Left ventricle myocardium inferior (tissue), 1 donor: ENCODE measurements at regions not wholly inside any gene's neighbourhood (a gene's known extent, or its start where the extent isn't known, plus 50 kb on each side); places are given as distances from the start of the nearest gene placed in this dataset.

ENCODE experiments used
- DNase-seq: peaks from one replicate; pipeline ENCODE4 v3.0.0-alpha.2; 2020
- H3K27ac ChIP-seq: fragments of 200-600 bp; replicated peaks from 2 replicates; pipeline ENCODE4 v1.8.0; 2021
- H3K27me3 ChIP-seq: fragments of 200-600 bp; 2 replicates; pipeline ENCODE4 v1.8.0; 2021; ENCODE audit warnings: low read depth
- H3K36me3 ChIP-seq: fragments of 200-600 bp; 2 replicates; pipeline ENCODE4 v1.8.0; 2021
- H3K4me1 ChIP-seq: fragments of 200-600 bp; 2 replicates; pipeline ENCODE4 v1.8.0; 2021
- H3K4me3 ChIP-seq: fragments of 200-600 bp; 2 replicates; pipeline ENCODE4 v1.8.0; 2021; ENCODE audit warnings: mild to moderate bottlenecking, moderate library complexity
- H3K9me3 ChIP-seq: fragments of 200-600 bp; replicated peaks from 2 replicates; pipeline ENCODE4 v1.8.0; 2021
- intact Hi-C: fragments of 100-400 bp; cut with micrococcal nuclease; formaldehyde crosslinking; loops from one replicate; pipeline ENCODE4 v1.11.0; 2022
- TF ChIP-seq, protein P1 (sequence below): fragments of 200-600 bp; IDR thresholded peaks from 2 replicates; pipeline ENCODE4 v1.8.0; 2021; ENCODE audit warnings: antibody characterized with exemption, mild to moderate bottlenecking, borderline replicate concordance
- donor health status: DM: no; HTN: yes; CAD: no; lungs with severe emphysema.

DNA sequence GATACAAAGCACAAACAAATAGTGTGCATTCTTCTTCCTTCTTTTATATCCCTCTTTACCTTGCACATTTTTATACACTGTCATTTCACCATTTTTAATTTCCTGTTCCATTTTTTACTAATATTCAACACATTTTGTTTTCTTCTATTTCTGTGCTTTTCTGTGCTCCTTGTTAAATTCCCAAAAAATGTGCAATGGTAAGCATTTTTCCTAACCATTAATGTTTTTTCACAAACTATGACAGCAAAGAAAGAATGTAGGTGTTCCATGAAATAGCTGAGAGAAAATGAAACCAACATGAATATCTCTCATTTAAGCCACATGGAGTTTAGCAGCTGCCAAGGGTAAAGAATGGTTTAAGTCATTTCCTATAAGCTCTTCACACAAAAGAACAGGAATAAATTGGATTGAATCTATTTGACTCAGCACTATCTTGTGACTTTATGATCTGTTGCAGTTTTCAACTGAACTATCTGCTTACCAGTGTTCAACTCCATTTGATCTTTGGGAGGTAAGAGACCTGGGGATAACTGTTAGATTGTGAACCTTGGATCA lies 145.7 kb upstream of the CDH19 start:
- intact Hi-C loops, result no loop called here
- TF ChIP-seq, protein P1, sequence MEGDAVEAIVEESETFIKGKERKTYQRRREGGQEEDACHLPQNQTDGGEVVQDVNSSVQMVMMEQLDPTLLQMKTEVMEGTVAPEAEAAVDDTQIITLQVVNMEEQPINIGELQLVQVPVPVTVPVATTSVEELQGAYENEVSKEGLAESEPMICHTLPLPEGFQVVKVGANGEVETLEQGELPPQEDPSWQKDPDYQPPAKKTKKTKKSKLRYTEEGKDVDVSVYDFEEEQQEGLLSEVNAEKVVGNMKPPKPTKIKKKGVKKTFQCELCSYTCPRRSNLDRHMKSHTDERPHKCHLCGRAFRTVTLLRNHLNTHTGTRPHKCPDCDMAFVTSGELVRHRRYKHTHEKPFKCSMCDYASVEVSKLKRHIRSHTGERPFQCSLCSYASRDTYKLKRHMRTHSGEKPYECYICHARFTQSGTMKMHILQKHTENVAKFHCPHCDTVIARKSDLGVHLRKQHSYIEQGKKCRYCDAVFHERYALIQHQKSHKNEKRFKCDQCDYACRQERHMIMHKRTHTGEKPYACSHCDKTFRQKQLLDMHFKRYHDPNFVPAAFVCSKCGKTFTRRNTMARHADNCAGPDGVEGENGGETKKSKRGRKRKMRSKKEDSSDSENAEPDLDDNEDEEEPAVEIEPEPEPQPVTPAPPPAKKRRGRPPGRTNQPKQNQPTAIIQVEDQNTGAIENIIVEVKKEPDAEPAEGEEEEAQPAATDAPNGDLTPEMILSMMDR, result no peak
- no peak for DNase-seq
- H3K4me3 ChIP-seq, result no peak overlapping the region
- H3K36me3 ChIP-seq, result no peaks in the 10 kb centered on the region
- H3K4me1 ChIP-seq, result no peaks in the 10 kb centered on the region
- no peaks in the 10 kb centered on the region for H3K27me3 ChIP-seq
- H3K9me3 ChIP-seq, result no peaks in the 10 kb centered on the region
- no peak overlapping the region for H3K27ac ChIP-seq

DNA sequence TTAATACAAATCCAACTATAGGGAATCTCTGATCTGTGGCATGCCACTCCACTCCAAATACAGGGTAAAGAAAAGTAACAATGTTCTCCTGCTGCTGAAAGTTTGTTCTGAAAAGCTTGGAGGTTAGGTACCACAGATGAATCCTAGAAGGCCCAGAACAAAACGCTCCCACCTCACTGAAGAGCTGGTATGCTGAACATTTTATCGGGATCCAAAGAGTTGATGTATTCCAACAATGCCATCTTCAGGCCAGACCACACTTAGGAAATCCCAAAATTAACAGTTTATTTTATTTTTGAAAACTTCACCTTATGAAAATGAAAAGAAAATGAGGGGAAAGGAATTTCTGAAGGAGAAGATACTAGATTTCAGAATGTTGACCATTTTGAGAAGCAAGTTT lies 145.1 kb upstream of the CDH19 start:
- H3K27me3 ChIP-seq, result no peaks in the 10 kb centered on the region
- DNase-seq, result no peak
- no peak overlapping the region for H3K27ac ChIP-seq
- no peak overlapping the region for H3K4me3 ChIP-seq
- H3K4me1 ChIP-seq, result no peaks in the 10 kb centered on the region
- no peaks in the 10 kb centered on the region for H3K36me3 ChIP-seq
- TF ChIP-seq, protein P1, result peak; percentile 31
- intact Hi-C loops, result no loop called here
- H3K9me3 ChIP-seq, result no peaks in the 10 kb centered on the region

DNA sequence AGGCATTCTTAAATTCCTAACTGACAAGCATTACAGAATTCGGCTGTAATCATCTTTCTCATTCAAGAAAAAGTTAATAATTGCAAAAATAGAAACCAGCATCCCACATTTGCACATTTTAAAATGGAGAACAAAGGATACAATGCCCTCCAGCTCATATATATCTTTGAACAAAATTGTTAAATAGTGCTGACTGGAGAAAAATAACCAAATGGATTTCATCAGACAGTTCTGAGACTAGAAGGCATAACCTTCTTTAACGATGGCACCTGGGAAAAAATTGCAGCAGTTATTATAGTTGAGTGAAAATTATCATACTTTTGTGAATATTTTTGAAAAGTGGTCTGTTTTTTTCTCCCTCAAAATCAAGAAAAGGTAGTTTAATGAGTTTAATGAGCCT lies 138.9 kb upstream of the CDH19 start:
- intact Hi-C loops, result no loop called here
- TF ChIP-seq, protein P1, result no peak
- DNase-seq, result no peak
- Histone ChIP-seq H3K4me1 (no peaks in the 10 kb centered on the region), H3K27me3 (no peaks in the 10 kb centered on the region), H3K9me3 (peaks cover 4% of the 10 kb centered on the region), H3K36me3 (no peaks in the 10 kb centered on the region), H3K27ac (peak overlapping the region; percentile 19), H3K4me3 (no peak overlapping the region)

DNA sequence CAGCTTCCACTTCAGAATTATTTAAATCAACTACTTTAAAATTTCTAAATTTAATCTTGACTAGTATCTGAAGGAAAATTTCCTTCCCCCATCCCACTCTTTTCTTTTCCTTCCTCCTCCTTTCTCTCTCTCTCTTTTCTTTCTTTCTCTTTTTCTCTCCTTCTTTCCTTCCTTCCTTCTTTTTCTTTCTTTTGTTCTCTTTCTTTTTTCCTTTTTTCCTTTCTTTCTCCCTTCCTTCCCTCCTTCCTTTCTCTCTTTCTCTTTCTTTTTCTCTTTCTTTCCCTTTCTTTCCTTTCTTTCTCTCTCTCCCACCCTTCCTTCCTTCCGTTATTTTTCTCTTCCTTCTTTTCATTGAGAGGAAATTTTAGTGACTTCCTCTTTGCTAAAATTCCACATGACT lies 132.0 kb upstream of the CDH19 start:
- Histone ChIP-seq H3K27ac (no peak overlapping the region), H3K4me1 (no peaks in the 10 kb centered on the region), H3K9me3 (peaks cover 20% of the 10 kb centered on the region), H3K4me3 (no peak overlapping the region), H3K36me3 (no peaks in the 10 kb centered on the region), H3K27me3 (no peaks in the 10 kb centered on the region)
- DNase-seq, result no peak
- intact Hi-C loops, result no loop called here
- TF ChIP-seq, protein P1, result no peak

DNA sequence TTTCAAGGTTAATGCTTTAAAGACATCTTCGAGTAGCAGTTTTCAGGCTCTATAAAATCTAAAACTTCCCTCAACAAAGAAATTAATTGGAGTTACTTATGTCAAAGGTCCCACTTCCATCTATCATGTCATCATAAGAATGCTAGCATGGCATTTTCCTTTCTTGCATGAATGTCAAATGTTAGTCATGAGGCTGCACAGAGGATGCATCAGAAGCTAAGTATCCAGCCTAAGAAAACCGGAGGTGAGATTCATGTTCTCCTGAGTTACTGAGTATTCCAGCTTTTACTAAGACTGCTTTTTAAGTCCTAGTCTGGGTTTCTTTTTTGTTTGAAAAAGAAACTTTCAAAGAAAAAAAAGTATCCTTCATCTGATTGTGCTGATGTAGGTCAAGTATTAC lies 130.6 kb upstream of the CDH19 start:
- H3K4me1 ChIP-seq, result no peaks in the 10 kb centered on the region
- TF ChIP-seq, protein P1, result no peak
- H3K27me3 ChIP-seq, result no peaks in the 10 kb centered on the region
- peak overlapping the region; percentile 21 for H3K27ac ChIP-seq
- H3K4me3 ChIP-seq, result no peak overlapping the region
- peaks cover 20% of the 10 kb centered on the region for H3K9me3 ChIP-seq
- no peaks in the 10 kb centered on the region for H3K36me3 ChIP-seq
- intact Hi-C loops, result no loop called here
- no peak for DNase-seq
